ENCODE measurements at regions not wholly inside any gene's neighbourhood (a gene's known extent, or its start where the extent isn't known, plus 50 kb on each side); places are given as distances from the start of the nearest gene placed in this dataset.

DNA sequence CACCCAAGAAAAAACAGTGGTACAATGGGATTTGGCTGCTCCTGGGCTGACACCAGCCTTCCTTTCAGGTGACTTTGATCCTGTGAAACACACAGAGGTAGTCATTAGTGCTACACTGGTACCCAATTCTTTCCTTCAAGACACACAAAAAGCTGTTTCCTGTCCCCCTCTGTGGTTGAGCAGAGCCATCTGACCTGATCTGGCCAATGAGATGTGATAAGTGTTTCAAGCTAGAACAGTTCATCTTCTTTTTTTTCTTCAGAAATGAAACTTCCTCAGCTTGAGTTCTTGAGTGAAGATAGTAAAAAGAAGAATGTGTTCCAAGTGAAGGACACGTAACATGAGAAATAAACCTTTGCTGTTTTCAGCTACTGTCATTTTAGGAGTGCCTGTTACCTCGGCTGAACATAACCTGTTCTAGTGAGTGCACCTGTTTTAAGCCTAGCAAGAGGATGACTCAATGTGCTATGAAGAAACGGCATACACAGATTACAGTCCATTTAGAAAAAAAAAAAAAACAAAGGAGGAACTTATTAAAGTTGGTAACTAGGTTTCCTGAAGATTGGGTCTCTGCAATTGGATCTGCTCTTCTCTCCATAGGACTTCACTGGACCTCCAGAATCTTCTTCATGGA, 287.8 kb downstream of the GAS1 start:
- DNase-seq (ENCODE audit: low spot score) = no peak

DNA sequence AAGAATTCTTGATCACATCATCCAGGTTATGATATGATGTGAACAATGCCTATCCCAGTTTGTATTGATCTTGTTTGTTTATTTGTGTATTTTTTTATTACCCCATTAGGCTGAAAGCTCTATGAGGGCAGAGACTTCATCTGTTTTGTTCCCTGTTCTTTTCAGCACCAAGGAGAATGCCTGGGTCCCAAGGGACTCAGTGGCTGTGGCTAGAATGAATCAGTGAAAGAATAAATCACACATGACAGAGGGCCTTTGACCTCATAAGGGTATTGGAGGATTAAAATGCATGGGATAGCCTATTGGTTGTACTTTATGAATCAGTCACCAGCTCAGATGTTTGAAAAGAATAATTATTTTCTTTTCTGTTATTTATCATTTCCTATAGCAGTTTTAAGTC, 292.2 kb downstream of the GAS1 start:
- DNase-seq (ENCODE audit: low spot score) = no peak

DNA sequence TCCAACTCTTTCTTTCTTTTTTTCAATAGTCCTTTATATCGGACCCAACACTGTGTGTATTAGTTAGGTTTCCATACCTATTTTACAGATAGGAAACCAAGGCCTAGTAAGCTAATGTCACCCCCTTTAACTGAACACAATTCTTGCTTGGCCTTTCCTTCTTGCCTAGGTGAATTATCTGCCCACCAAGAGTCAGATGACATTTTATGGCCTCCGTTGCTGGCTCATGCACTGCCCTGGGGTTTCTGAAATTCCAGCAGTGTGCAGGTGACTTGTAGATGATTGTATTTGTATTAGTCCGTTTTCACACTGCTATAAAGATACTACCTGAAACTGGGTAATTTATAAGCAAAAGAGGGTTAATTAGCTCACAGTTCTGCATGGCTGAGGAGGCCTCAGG, 293.8 kb downstream of the GAS1 start:
- DNase-seq (ENCODE audit: low spot score) = no peak

DNA sequence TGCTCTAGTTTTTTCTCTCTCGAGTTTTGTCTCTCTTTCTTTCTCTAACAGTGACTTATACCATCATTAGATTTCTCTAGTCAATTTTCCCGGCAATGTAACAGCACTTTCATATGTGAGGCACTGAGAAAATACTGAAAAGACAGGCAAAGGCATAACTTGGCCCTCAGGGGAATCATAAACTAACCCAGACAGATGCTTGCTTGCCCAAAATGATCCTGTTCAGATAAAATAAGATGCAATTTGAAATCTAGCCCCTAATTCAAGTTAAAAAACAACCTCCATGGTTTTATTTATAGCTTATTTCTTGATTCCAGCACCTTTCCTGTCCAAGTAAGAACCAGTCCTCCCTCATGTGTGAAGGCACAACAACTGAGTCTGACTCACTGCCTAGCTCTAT, 294.6 kb downstream of the GAS1 start:
- DNase-seq (ENCODE audit: low spot score) = no peak

DNA sequence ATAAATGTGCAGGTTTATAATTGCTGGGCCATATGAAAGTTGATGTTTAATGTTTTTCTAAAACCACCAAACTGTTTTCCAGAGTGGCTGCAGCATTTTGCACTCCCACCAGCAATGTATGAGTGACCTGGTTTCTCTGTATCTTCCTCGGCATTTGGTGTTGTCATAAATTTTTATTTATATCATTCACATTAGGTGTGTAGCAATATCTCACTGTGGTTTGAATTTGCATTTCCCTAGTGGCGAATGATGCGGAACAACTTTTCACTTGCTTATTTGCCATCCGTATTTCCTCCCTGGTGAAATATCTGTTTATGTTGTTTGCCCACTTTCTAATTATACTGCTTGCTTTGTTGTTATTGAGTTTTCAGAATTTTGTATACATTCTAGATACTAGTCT, 295.7 kb upstream of the TUT7 start:
- no peak for DNase-seq (ENCODE audit: low spot score)

DNA sequence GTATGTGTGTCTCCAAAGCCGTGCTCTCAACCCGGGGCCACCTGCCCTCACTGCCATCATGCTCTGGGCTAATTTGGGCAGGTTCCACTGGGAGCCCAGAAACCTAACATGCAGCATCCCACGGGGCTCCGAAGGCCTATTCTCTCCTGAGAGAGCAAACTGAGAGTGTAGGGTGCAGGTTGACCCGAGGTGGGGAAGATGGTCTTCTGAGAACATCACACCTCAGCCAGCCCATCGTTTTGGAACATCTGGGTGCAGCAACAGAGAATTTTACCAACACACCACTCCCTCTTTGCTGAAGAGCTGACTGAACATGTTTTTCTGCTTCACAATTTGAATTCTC, 294.6 kb upstream of the TUT7 start:
- no peak for DNase-seq (ENCODE audit: low spot score)

DNA sequence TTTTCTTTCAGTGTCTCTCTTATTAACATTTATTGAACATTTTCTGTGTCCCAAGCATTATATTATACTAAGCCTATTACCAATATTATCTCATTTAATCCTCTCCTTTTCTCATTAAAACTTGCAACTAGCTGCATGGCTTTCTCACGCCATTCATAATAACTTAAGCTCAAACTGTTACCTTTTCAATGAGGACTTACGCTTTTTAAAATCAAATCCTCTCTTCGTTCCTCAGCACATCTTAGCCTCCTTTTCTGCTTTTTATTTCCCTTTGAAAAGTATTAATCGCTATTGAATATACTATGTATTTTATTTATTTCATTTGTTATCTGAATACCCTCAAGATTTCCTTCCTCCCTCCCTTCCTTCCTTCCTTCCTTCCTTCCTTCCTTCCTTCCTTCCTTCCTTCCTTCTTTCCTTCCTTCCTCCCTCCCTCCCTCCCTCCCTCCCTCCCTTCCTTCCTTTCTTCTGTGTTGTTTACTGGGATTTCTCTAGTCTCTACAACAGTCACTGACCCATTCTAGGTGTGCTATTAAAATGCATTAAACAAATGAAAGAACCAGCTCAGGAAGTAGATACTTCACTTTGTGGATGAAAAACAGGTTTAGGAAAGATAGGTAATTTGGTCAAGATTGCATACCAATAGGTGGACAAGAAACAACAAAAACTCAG, 294.1 kb upstream of the TUT7 start:
- DNase-seq (ENCODE audit: low spot score) = no peak

DNA sequence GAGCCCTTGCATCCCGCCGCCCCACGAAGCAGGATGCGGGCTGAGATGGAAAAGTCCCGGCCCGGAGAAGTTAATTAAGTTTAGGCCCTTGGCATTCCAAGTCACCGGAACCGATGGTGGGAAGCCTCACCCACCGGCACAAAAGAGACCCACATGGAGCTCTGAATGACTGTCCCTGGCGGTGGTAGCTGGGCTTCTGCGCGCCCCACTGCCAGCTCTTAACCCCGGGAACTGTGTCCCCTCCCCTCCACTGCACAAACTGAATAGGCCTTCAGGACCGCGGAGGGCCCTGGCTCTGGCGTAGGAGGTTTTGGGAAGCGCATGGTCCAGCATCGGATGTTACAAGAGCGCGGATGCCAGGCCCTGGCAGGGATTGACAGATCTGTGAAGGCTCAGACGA, 291.1 kb upstream of the TUT7 start:
- DNase-seq (ENCODE audit: low spot score) = no peak

DNA sequence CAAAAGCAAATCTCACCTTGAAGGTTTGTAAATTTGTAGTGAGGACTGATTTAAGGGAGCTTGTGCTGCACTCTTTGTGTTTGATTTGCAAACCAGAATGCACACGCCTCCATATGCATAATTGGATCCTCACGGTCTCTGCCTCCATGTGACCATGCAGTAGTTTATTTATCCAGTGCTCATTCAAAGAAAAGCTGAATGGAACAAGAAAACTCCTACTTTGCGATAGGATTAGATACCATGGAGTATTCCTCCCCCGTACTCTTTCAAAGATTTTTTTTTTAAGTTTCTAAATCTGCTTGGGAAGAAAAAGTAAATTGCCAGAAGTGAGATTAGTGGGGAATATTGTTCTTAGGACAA, 290.4 kb upstream of the TUT7 start:
- no peak for DNase-seq (ENCODE audit: low spot score)

DNA sequence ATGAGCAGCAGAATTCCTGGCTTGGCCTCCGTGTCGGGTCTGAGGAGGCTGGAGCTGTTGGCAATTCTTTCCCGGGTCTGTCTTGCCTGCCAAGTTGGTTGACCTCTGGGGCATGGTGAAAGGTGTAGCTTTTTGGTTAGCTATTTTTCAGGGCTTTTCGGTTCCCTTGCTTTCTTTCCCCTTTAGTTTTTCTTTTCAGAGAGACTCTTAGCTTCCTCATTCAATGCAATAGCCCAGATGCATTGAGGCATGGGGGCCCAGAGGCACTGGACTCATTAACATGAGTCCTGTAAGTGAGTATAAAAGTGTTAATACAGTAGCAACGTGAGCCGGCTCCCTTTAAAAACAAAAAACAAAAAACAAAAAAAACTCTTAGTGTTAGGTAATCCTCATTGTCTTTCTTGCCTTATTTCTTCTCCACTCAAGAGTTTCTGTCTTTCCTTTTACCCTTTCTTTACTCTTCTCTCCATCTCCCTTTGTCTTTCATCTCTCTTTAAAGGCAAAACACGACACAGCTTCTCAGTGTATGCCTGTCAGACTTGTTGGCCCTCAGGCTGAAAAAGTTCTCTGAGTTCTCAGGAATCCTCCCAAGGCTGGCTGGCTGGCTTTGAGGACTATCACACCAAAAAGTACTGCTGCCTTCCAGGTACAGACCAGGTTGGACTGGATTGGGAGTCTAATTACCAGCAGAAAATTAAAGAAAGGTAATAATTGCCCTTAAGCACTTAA, 289.9 kb upstream of the TUT7 start:
- DNase-seq (ENCODE audit: low spot score) = no peak

DNA sequence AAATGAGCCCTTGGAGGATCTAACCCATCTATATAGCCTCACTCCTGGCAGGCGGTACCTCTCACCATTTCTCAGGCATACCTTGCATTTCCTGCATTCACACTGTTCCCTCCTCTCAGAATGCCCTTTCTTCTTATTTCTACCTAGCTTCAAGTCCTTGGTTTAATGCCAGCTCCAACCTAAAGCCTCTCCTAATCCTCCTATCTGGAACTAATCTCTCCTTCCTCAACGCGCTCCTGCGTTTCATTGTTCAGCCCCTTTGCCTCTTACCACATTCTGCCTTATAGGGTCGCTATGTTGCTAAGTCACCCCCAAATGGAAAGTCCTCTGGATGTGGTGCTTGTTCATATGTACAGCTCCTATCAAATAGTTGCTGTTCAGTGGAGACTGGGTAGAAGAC, 288.5 kb upstream of the TUT7 start:
- no peak for DNase-seq (ENCODE audit: low spot score)

DNA sequence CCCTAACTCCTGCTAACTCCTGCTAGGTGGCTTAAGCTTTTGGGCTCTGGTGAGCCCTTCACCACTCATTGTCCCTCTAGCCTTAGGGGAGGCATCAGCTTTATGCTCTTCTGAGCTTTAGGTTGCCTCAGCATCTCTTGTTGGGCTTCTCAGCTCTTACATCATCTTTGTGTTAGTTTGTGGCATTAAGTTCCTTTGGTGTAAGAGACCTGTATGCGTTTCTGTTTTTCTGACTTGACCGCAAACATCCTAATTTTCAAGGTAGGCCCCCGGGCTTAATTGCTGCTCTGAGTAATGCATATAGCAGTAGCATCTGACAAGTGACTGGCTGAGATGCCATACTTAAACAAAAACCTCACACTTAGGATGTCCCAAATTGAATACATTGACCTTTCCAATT, 287.8 kb upstream of the TUT7 start:
- peak; percentile 18 for DNase-seq (ENCODE audit: low spot score)

DNA sequence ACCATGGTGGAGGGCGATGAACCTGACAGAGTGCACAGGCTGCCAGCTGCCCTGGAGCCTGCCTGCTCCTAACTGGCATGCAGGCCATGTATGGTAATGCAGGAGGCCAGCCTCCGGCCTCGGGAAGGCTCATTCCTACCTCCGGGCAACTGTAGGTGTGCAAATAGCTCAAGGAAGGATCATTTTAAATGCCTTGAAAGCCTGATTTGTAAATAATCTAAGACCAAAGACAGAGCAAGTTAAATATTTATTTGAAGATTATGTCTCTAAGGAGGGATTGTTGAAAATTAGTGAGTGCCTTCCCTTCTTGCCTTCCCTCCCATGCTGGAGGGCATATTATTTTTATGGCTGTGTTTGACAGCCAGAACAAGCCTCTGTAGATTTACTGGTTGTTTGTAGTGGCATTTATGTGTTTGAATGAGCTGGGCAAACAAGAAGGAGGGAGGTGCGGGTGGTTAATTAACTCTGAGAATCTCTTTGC, 285.7 kb upstream of the TUT7 start:
- DNase-seq (ENCODE audit: low spot score) = no peak

DNA sequence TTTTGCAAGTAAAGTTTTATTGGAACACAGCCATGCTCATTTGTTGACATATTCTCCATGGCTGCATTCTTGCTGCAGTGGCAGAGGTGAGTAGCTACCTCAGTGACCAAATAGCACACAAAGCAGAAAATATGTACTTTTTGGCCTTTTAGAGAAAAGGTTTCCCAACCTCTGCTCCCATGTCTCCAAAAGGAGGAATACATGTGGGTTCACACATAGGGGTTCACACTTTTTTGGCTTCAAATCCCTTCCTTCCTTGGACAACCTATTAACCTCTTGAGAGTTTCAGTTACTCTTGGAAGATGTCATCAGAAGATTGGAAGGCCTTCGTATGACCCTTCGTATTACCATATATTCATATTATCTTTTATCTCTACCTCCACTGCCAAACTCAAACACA, 285.1 kb upstream of the TUT7 start:
- DNase-seq (ENCODE audit: low spot score) = no peak

DNA sequence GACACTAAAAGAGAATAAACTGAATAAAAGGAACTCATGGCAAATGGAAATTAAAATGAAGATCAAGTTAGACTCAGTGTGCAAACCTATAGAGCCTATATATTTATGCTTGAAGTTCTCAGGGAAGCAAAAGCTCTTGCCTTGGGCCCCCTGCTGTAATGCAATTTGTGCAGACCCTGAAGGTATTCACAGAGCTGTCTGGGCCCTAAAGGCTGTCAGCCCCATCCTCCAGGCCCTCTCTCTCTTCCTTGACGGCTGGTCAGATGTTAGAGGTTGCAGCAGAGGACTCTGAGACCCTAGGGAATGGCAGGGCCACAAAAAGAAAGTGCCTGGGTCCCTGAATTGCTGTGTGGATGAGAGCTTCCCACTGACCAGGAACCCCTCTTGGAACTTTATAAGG, 283.9 kb upstream of the TUT7 start:
- no peak for DNase-seq (ENCODE audit: low spot score)

DNA sequence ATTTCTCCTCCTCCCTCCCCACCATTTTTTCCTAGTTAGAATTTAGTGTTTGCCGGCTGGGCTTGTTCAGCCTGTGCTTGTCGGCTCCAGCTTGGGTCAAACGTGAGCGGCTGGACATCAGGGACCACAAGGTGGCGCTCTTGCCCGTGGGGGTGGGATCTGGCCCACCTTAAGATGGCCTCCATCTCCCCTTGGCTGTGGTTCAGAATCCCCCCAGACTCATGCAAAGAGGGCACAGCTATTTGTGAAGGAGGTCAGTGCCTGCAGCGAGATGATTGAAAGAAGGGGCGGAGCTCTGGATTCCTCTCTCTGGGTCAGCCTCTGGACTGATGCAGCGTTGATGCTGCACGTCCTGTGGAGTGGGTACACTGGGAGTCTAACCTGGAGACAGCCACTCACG, 283.3 kb upstream of the TUT7 start:
- DNase-seq (ENCODE audit: low spot score) = no peak

DNA sequence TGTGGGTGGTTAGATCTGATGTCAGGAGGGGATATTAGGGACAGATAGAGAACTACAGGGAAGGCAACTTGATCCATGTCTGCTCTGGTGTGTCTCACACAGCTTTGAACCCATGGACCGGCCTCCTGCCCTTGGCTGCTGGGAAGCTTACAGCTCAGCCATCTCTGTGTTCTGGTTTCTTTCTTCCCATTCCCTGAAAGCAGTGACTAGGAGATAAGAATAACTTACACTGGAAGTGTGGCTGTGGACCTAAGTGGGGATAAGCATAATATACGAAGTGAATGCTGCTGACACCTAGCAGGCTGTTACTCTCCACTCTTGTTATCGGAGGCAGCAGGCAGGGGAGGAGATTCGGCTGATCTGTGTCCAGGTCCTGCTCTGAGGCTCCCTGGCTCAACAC, 282.3 kb upstream of the TUT7 start:
- DNase-seq (ENCODE audit: low spot score) = no peak

DNA sequence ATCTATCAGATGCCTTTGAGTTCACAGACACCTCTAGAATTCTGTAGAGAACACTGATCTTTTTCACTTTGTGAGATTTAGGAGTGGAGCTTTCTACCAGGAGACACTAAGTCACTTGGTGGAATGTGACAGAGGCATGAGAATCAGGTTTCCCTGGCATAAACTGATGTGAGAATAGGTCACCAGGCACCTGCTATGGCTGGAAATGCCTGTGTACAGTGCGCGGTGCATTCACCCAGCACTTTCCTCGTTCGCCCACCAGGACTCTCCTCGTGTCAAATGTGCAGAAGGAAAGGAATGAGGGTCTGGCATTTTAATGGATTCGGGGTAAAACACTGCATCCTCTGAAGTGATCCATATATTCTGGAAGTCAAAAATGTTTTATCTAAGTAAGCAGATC, 281.8 kb upstream of the TUT7 start:
- DNase-seq (ENCODE audit: low spot score) = no peak

DNA sequence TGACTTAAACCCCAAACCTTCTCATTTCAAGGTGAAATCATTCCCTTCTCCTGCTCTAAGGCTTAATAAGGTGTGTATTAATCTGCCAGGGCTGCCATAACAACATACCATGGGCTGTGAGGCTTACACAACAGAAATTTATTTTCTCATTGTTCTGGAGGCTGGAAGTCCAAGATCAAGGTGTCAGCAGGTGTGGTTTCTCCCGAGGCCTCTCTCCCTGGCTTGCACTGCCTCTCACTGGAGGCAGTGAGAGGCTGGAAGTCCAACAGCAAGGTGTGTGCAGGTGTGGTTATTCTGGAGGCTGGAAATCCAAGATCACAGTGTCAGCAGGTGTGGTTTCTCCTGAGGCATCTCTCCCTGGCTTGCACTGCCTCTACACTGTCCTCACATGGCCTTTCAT, 280.3 kb upstream of the TUT7 start:
- no peak for DNase-seq (ENCODE audit: low spot score)

DNA sequence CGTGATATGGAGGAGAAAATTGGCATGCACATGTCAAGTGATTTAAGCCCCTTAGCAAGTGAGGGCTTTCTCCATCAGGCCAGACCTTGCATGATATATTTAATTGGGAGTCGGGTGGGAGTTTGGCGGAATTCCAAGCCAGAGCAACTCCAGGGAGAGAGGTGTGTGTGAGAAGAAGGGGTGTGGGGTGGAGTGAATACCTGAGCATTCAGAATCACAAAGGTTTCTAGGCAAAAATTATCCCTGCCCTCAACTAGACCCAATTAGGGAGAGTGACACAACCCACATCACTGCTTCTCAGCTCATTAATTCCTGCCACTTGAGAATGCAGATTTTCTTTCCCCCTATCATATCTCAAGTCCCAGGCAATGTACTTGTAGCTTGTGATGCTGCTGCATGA, 279.7 kb upstream of the TUT7 start:
- no peak for DNase-seq (ENCODE audit: low spot score)

DNA sequence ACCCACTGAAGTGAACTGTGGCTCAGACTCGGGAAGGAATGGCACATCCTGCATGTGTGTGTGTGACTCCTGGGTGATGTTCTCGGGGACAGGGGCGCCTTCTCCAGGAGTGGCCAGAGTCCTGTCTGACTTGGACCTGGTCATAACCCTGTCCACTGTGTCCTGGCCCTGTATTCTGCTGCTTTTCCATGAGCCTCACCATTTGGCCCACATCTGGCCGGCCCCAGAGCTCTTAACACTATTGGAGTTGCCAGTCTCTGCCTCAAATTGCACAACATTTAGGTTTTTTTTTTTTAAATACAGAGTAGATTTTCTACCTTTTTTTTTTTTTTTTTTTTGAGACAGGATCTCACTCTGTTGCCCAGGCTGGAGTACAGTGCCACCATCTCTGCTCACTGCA, 278.3 kb upstream of the TUT7 start:
- DNase-seq (ENCODE audit: low spot score) = no peak

DNA sequence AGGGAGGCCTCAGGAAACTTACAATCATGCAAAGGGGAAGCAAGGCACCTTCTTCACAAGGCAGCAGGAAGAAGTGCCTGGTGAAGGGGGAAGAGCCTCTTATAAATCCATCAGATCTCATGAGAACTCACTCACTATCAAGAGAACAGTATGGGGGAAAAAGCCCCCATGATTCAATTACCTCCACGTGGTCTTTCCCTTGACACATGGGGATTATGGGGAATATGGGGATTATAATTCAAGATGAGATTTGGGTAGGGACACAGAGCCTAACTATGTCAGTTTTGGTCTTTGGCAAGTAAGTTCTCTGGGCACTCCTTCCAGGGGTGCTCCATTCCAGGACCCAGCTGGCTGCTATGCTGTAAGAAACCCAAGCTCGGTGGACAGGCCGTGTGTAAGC, 275.3 kb upstream of the TUT7 start:
- no peak for DNase-seq (ENCODE audit: low spot score)

DNA sequence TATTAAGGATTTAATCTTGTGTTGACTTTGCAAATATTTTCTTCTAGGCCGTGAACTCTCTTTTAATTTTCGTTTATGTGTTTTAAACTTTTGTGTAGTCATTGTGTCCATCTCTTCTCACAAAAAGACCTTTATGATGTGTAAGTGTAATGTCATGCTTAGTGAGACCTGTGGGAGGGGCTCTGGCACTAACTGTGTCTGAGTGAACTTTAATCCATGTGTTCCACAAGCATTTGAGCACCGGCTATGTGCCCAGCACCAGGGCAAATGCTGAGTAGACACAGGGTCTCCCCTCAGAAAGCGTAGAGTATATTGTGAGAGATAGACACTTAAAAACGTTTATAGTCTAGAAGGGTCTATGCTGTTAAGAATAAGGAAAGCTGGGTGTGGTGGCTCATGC, 272.6 kb upstream of the TUT7 start:
- no peak for DNase-seq (ENCODE audit: low spot score)

DNA sequence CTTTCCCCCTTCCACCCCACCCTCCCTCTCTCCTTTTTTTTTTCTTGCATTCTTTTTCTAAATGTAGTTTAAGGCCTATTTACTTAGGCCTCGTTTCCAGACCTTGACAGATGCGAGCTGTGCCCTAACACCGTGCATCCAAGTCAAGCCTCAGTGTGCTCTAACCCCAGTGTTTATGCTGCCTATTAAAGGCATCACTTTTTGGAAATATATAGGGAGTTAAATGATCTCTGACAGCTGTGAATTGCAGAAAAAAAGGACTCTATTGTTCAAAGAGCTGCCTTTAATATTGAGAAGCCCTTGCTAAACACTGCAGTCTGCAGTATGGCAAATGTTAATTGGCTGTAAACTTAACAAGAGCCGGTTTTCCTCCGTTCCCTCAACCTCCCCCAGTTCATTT, 270.4 kb upstream of the TUT7 start:
- no peak for DNase-seq (ENCODE audit: low spot score)
